Small intestine (tissue), 7 donors: ENCODE measurements at regions not wholly inside any gene's neighbourhood (a gene's known extent, or its start where the extent isn't known, plus 50 kb on each side); places are given as distances from the start of the nearest gene placed in this dataset.
A peak's percentile ranks its signal among the peaks of the same experiment; 100 is the strongest.
"Not testable (repeated sequence)": the region's sequence is repeated elsewhere in the genome, so short reads cannot be mapped to it uniquely, and the experiment has no call there.

ENCODE experiments used
- DNase-seq, 2 donors: peaks; one replicate each; pipeline versions ENCODE4 v3.0.0 to v3.0.0-alpha.2; 2013
- FAIRE-seq: peaks from 2 replicates; lab custom pipeline; 2012; peaks lifted over from hg19 to GRCh38; lab: Jason Lieb, UNC
- H3K27ac ChIP-seq, 3 donors: one replicate each; pipeline ENCODE4 v1.5.1; 2013; ENCODE audit warnings: low read length in 2 of 3, mild to moderate bottlenecking in 2 of 3, control low read depth in 1 of 3, inconsistent platforms in 1 of 3, low read depth in 1 of 3, moderate library complexity in 1 of 3
- H3K27me3 ChIP-seq, 3 donors: one replicate each; pipeline ENCODE4 v1.6.1; 2013; ENCODE audit warnings: low read length in 3 of 3, inconsistent platforms in 1 of 3; ENCODE audit not compliant: control insufficient read depth in 3 of 3, insufficient read depth in 3 of 3
- H3K36me3 ChIP-seq, 3 donors: one replicate each; pipeline ENCODE4 v1.6.1; 2013; ENCODE audit warnings: low read length in 3 of 3, inconsistent platforms in 1 of 3, low read depth in 1 of 3, mild to moderate bottlenecking in 1 of 3, moderate library complexity in 1 of 3; ENCODE audit not compliant: control insufficient read depth in 3 of 3, insufficient read depth in 2 of 3
- H3K4me1 ChIP-seq, 3 donors: one replicate each; pipeline ENCODE4 v1.6.1; 2013; ENCODE audit warnings: low read length in 2 of 3, inconsistent platforms in 1 of 3, low read depth in 1 of 3, mild to moderate bottlenecking in 1 of 3, moderate library complexity in 1 of 3; ENCODE audit not compliant: control insufficient read depth in 3 of 3, insufficient read depth in 2 of 3
- H3K4me3 ChIP-seq, 3 donors: one replicate each; pipeline ENCODE4 v1.5.1; 2013; ENCODE audit warnings: low read length in 3 of 3, control low read depth in 1 of 3, inconsistent platforms in 1 of 3, low read depth in 1 of 3, mild to moderate bottlenecking in 1 of 3, moderate library complexity in 1 of 3
- H3K9me3 ChIP-seq, 2 donors: one replicate each; pipeline ENCODE4 v1.6.1; 2013; ENCODE audit warnings: low read depth in 1 of 2, low read length in 1 of 2; ENCODE audit not compliant: control insufficient read depth in 2 of 2, insufficient read depth in 1 of 2
- WGBS, 3 donors: extraction: QIAGEN DNeasy Blood & Tissue Kit; methylation state at CpG; one replicate each; pipeline ENCODE4 v1.1.7; 2013; 5-methylcytosine and 5-hydroxymethylcytosine counted together
- donor health status: healthy with polysubstance abuse.
- donor health status: control.
- donor health status: control.
- donor health status: Bipolar disorder and iron deficiency.
- donor health status: healthy.

- WGBS, 3 donors, result 55 to 72% (median 61%) methylated on average over 2 of the region's 2 CpGs
- FAIRE-seq (no peak), DNase-seq (no peak)
- H3K4me1 ChIP-seq, result no peaks in the 10 kb centered on the region
- H3K36me3 ChIP-seq, result no peaks in the 10 kb centered on the region
- H3K27me3 ChIP-seq, result no peaks in the 10 kb centered on the region
- no peak overlapping the region for H3K4me3 ChIP-seq
- H3K9me3 ChIP-seq, result peaks cover 0 to 3% of the 10 kb centered on the region in 2 donors
- no peak overlapping the region for H3K27ac ChIP-seq
These were observed 814.0 kb upstream of the ID2 start for GRCh38 chr2:7867867-7868266.

- no peaks in the 10 kb centered on the region for H3K4me1 ChIP-seq
- H3K36me3 ChIP-seq, result no peaks in the 10 kb centered on the region
- H3K9me3 ChIP-seq, result peaks cover 0 to 3% of the 10 kb centered on the region in 2 donors
- no peaks in the 10 kb centered on the region for H3K27me3 ChIP-seq
- DNase-seq (no peak), FAIRE-seq (no peak)
- WGBS, 3 donors, result 42 to 64% (median 48%) methylated on average over 6 of the region's 6 CpGs
- no peak overlapping the region for H3K4me3 ChIP-seq
- no peak overlapping the region for H3K27ac ChIP-seq
These were observed 813.0 kb upstream of the ID2 start for GRCh38 chr2:7868836-7869235.

DNA sequence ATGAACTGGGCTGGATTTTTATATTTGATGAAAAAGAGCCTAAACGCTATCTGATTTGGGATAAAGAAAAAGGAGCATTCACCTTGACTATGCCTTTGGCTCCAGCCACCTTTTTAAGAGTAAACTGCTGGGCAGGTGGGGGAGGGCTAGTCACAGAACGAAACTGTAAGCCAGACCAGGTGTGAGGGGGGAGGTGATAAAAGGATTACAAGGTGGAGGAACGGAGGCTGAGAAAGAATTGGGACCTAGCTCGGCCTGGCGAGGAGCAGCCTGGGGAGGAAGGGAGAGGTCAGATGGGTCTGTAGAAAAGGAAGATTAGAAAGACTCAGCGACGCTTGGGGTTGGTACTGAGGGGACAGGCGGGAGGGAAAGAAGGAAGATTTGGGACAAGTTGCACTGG, 805.4 kb upstream of the ID2 start:
- H3K27ac ChIP-seq, H3K9me3 ChIP-seq, DNase-seq, FAIRE-seq, H3K27me3 ChIP-seq, H3K36me3 ChIP-seq, H3K4me3 ChIP-seq: not testable (repeated sequence)
- 69 to 87% (median 81%) methylated on average over 7 to 8 of the region's 8 CpGs for WGBS, 3 donors
- peaks cover 0 to 15% (median 0%) of the 10 kb centered on the region in 3 donors for H3K4me1 ChIP-seq

GRCh38 chr2:7878266-7878665, 803.6 kb upstream of the ID2 start:
- H3K36me3 ChIP-seq, H3K27me3 ChIP-seq, DNase-seq, FAIRE-seq, H3K9me3 ChIP-seq, H3K27ac ChIP-seq, H3K4me3 ChIP-seq: not testable (repeated sequence)
- WGBS, 3 donors, result 88 to 95% (median 94%) methylated on average over 3 to 11 of the region's 12 CpGs
- peaks cover 0 to 17% (median 0%) of the 10 kb centered on the region in 3 donors for H3K4me1 ChIP-seq

GRCh38 chr2:7878786-7879482, 802.9 kb upstream of the ID2 start:
- Histone ChIP-seq H3K4me3 (no peak overlapping the region), H3K27ac (no peak overlapping the region), H3K27me3 (no peaks in the 10 kb centered on the region), H3K9me3 (no peaks in the 10 kb centered on the region), H3K4me1 (peaks cover 0 to 17% (median 0%) of the 10 kb centered on the region in 3 donors), H3K36me3 (no peaks in the 10 kb centered on the region)
- WGBS, 3 donors, result 70 to 78% (median 70%) methylated on average over 12 of the region's 12 CpGs
- DNase-seq (peak in 1 of 2 donors; percentile 48), FAIRE-seq (no peak)

GRCh38 chr2:7879483-7879835, 802.4 kb upstream of the ID2 start:
- H3K9me3 ChIP-seq, result no peaks in the 10 kb centered on the region
- FAIRE-seq (no peak), DNase-seq (peak in 1 of 2 donors; percentile 43)
- H3K4me3 ChIP-seq, result no peak overlapping the region
- no peaks in the 10 kb centered on the region for H3K36me3 ChIP-seq
- no peak overlapping the region for H3K27ac ChIP-seq
- no peaks in the 10 kb centered on the region for H3K27me3 ChIP-seq
- WGBS, 3 donors, result 86 to 91% (median 86%) methylated on average over 1 of the region's 1 CpG
- peaks cover 0 to 17% (median 0%) of the 10 kb centered on the region in 3 donors for H3K4me1 ChIP-seq

DNA sequence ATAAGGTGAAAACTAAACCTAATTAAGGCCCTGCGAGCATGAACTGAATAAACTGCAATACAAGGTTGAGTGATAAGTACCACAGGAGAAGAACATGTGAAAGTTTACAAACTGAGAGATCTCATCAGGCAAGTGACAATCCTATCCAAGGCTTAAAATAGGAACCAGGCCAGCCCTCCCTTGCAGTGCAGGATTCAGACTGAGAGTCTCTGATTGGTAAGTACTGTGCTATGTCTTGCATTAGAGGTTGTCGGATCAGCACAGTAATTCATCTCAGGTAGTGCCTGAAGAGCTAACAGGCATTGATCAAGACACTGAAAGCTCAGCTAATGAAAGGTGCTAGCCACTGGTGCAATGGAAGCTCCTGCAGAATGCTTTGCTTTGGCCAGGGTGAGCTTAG, 801.7 kb upstream of the ID2 start:
- Histone ChIP-seq H3K4me3 (no peak overlapping the region), H3K27me3 (no peaks in the 10 kb centered on the region), H3K4me1 (peaks cover 0 to 17% (median 0%) of the 10 kb centered on the region in 3 donors), H3K27ac (no peak overlapping the region), H3K9me3 (no peaks in the 10 kb centered on the region), H3K36me3 (no peaks in the 10 kb centered on the region)
- DNase-seq (no peak), FAIRE-seq (no peak)
- 90 to 95% (median 94%) methylated on average over 2 of the region's 2 CpGs for WGBS, 3 donors

DNA sequence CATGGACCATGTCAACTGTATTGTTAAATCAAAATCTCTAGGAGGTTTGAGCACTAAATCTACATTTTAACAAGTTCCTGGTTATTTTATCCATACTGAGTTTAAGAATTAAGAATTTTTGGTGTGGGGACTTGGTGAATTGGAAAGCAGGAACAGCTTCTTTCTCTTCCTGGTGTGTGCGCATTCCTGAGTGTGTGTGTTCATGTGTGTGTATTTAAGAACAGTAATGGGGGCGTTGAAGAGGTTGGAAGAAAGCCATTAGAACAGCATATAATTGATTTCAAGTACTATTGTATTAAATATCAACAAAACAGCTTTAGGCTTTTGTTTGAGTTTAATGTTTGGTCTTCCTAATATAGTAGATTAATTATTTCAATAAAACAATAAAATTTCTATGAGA, 801.3 kb upstream of the ID2 start:
- no peak for DNase-seq
- Histone ChIP-seq H3K9me3 (no peaks in the 10 kb centered on the region), H3K4me1 (peaks cover 0 to 17% (median 0%) of the 10 kb centered on the region in 3 donors), H3K36me3 (no peaks in the 10 kb centered on the region), H3K27me3 (no peaks in the 10 kb centered on the region), H3K4me3 (no peak overlapping the region), H3K27ac (no peak overlapping the region)
- WGBS, 3 donors, result 53 to 60% (median 58%) methylated on average over 2 of the region's 2 CpGs
- FAIRE-seq, result no peak

- 35 to 51% (median 50%) methylated on average over 5 of the region's 5 CpGs for WGBS, 3 donors
- Histone ChIP-seq H3K27me3 (no peaks in the 10 kb centered on the region), H3K4me1 (peaks cover 0 to 17% (median 0%) of the 10 kb centered on the region in 3 donors), H3K27ac (no peak overlapping the region), H3K4me3 (no peak overlapping the region), H3K36me3 (no peaks in the 10 kb centered on the region), H3K9me3 (no peaks in the 10 kb centered on the region)
- DNase-seq, result peak in 1 of 2 donors; percentile 37
- FAIRE-seq, result no peak
These were observed 800.8 kb upstream of the ID2 start for GRCh38 chr2:7881063-7881462.
